Memory B cell (primary cell): ENCODE measurements at regions not wholly inside any gene's neighbourhood (a gene's known extent, or its start where the extent isn't known, plus 50 kb on each side); places are given as distances from the start of the nearest gene placed in this dataset.

Experiments
- ATAC-seq: fragments of 150-1000 bp; cut with Tn5 transposase; 2 replicates; pipeline ENCODE4 v1.10.0; 2021; ENCODE audit warnings: low read depth, mild to moderate bottlenecking, moderate library complexity
- DNase-seq, 2 donors: peaks; one replicate each; pipeline ENCODE4 v3.0.0; 2022; ENCODE audit warnings: low spot score in 2 of 2
- H3K27ac Mint-ChIP-seq: one replicate; pipeline ENCODE4 v1.8.0; 2022; ENCODE audit warnings: mild to moderate bottlenecking, moderate library complexity, mixed read lengths
- H3K27me3 Mint-ChIP-seq: one replicate; pipeline ENCODE4 v1.8.0; 2022; ENCODE audit warnings: mixed read lengths
- H3K36me3 Mint-ChIP-seq: one replicate; pipeline ENCODE4 v1.8.0; 2022; ENCODE audit warnings: mild to moderate bottlenecking, mixed read lengths
- H3K4me1 Mint-ChIP-seq: one replicate; pipeline ENCODE4 v1.8.0; 2022; ENCODE audit warnings: mixed read lengths
- H3K4me3 Mint-ChIP-seq: one replicate; pipeline ENCODE4 v1.8.0; 2022; ENCODE audit warnings: mild to moderate bottlenecking, moderate library complexity, mixed read lengths
- H3K9me3 Mint-ChIP-seq: one replicate; pipeline ENCODE4 v1.8.0; 2022; ENCODE audit warnings: mixed read lengths

DNA sequence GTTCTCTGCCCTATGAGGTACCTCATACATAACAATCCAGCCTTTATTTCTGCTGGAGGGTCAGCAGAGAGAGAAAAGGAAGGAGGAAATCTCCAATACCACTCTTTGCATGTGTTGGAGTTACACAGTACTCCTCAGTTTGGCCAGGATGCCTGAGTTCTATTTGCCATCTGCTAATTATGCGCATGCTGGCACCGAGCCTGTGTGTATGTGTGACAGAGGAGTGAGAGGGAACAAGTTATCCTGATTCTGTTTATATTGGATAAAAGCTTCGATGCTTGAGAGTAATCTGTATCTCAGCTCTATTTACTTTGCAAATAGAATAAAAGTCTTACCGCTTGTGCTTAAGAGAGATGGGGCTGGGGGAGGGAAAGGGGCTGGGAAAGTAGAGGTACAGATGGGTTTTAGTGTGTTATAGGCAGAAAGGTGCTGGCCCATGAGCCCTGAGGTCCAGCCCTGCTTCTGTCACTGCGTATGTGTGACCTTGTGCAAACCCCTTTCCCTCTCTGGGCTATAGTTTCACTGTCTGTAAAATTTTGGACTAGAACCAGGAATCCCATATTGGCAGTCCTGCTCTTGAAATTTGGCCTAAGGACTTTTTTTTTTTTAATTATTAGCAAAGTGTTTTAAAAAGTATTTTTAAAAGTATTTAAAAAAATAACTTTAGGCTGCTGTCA lies 54.5 kb upstream of the PLXNA2 start:
- H3K9me3 Mint-ChIP-seq: no peaks in the 10 kb centered on the region
- no peak for DNase-seq
- no peak overlapping the region for H3K4me3 Mint-ChIP-seq
- H3K27ac Mint-ChIP-seq: no peak overlapping the region
- H3K27me3 Mint-ChIP-seq: peaks cover 2% of the 10 kb centered on the region
- ATAC-seq: no peak
- no peaks in the 10 kb centered on the region for H3K4me1 Mint-ChIP-seq
- no peaks in the 10 kb centered on the region for H3K36me3 Mint-ChIP-seq

DNA sequence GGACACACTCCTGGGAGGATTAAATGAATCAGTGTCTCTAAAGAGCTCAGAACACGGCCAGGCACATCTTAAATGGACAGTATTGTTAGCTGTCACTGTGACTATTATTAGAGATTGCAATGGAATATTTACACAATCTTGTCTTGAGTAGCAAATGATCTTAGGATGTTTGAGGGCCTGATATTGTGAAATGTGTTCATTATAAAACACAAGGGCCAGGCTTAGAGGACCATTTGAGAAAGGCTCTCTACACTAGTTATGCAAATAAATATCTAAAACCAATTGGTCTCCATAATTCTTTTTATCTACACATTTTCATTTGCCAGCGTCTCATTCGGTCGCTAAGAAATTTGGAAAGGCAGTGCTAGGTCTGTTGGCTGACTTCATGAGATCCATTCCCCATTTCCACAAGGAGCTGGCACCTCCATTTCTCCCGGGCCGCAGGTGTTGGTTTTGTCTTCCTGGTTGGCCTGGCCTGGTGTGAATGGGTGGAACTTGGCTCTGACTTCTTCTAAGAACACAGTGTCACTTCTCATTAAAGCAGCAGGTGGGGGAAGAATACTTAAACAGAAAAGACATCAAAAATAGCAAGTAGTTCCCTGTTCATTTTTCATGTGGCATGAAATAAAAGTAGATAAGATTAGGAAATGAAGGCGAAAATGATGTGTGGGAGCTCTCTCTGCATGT lies 56.0 kb upstream of the PLXNA2 start:
- Mint-ChIP-seq H3K4me1 (no peaks in the 10 kb centered on the region), H3K27ac (no peak overlapping the region), H3K9me3 (no peaks in the 10 kb centered on the region), H3K36me3 (no peaks in the 10 kb centered on the region), H3K27me3 (peaks cover 4% of the 10 kb centered on the region), H3K4me3 (no peak overlapping the region)
- ATAC-seq: no peak
- no peak for DNase-seq

DNA sequence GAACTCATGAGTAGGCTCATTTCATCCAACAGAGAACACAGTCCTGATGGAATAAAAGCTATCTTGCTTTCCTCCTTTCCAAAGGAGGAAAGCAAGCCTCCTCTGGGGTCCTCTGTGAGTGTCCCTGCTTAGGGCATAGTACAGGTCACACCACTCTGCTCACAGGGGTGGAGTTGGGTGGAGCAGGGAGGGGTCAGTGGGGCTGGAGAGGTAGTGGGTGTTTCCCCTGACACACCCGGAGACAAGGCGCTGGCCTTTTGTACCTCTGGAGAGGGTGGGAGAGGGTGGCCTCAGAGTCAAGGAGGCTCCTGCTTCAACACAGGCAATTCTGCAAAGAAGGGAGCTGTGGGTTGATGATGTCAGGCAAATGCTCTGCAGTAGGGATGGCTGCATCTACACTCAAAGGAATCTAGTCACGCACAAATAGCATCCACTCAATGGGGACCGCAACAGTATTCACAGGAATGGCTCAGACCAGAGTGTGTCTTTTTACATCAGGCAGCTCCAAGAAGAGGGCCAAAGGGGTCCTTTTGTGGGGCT lies 58.6 kb upstream of the PLXNA2 start:
- Mint-ChIP-seq H3K9me3 (no peaks in the 10 kb centered on the region), H3K36me3 (no peaks in the 10 kb centered on the region), H3K27me3 (peaks cover 6% of the 10 kb centered on the region), H3K4me1 (no peaks in the 10 kb centered on the region), H3K27ac (no peak overlapping the region), H3K4me3 (no peak overlapping the region)
- ATAC-seq (no peak), DNase-seq (no peak)

DNA sequence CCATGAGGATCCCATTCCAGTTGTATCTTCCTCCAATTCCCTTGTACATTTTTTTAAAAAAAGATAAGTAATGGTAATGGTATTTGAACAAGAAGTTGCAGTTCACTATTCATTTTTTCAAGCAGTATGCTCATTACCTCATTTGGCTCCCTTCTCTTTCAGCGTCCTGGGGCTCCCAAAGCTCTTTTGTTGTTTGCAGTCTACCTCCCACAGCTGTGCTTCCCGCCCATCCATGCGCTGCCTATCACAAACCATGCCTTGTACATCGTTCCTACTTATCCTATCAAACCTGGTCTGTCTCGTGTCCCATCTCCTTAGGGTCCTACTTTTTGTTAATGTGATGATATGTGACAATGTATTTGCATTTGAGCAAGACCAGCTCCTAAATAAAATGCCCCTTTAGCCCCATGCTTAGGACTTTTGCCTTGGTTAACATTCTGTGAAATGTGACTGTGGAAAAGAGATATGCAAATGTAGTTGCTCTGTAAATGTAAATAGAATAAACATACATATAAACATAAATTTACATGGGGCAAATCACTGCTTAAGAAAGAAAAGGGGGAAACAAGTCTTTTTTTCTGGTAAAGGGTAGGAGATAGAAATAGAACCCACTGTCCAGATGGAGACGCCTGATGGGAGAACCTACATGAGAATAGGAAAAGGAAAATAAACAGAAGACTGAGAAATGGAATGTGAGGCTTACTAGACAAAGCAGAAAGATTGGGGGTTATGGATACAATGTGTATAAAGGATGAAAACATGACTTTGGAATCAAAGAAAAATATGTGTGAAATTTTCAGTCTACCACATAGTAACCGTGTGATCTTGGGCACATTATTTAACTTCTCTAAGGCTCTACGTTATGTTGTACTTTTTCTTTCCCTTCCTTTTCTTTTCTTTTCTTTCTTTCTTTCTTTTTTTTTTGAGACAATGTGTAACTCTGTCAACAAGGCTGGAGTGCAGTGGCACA lies 59.8 kb upstream of the PLXNA2 start:
- Mint-ChIP-seq H3K9me3 (no peaks in the 10 kb centered on the region), H3K4me1 (no peaks in the 10 kb centered on the region), H3K27me3 (peaks cover 6% of the 10 kb centered on the region), H3K36me3 (no peaks in the 10 kb centered on the region), H3K4me3 (no peak overlapping the region), H3K27ac (no peak overlapping the region)
- ATAC-seq: no peak
- no peak for DNase-seq

DNA sequence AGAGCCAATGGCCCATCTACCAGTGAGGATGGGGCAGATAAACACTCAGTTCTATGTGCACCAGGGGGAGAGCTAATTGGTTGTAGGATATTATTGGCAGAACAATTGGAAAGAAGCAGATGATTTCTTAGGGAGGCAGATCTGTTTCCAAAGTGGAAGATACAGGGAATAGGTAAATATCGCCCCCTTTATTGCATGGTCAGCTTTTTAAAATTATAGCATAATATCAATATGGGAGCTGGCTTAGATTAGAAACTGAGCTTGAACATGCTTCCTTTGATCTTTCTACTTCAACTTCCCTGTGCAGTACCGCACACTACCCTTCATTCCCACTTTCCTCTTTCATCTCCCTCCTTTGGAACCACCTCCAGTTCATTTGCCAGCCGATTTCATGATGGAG lies 64.0 kb upstream of the PLXNA2 start:
- ATAC-seq: no peak
- Mint-ChIP-seq H3K4me3 (no peak overlapping the region), H3K27ac (no peak overlapping the region), H3K27me3 (peaks cover 7% of the 10 kb centered on the region), H3K36me3 (no peaks in the 10 kb centered on the region), H3K4me1 (no peaks in the 10 kb centered on the region), H3K9me3 (no peaks in the 10 kb centered on the region)
- DNase-seq: no peak

DNA sequence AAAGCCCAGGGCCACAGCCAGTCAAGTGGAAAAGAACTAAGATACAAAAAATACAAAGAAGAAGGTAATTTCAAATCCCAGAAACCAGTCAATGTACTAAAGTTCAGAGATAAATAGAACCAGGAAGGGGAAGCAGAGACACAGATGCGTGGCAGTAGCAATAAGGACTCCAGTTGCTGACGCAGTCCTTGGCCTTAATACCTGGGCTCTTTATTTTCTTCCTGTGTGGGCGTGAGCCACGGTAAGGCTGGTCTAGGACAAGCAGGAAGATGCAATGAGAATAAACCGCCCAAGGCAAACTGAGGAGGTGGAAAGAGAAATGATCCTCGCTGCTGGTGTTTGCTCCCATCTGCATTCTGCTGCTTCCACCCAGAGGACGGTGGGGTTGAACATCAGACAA lies 65.6 kb upstream of the PLXNA2 start:
- Mint-ChIP-seq H3K4me3 (no peak overlapping the region), H3K27ac (no peak overlapping the region), H3K27me3 (peaks cover 7% of the 10 kb centered on the region), H3K4me1 (no peaks in the 10 kb centered on the region), H3K9me3 (no peaks in the 10 kb centered on the region), H3K36me3 (no peaks in the 10 kb centered on the region)
- DNase-seq (no peak), ATAC-seq (no peak)

DNA sequence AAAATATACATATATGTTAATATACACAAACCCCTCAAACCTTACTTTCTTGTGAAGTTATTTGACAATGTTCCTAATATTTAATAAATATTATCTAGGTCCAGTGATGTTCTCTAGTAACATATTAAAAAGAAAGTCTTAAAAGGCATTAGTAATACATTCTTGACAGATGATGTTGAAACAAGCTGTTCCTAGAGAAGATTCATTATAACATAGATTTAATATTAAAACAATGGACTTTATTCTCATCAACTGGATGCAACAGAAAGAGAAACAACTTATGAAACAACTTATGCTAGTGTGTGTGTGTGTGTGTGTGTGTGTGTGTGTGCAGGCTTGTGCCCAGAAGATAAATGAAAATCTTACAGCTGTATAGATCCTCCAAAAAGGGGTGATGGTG lies 68.5 kb upstream of the PLXNA2 start:
- ATAC-seq (no peak), DNase-seq (no peak)
- H3K27ac Mint-ChIP-seq: no peak overlapping the region
- H3K9me3 Mint-ChIP-seq: no peaks in the 10 kb centered on the region
- H3K4me1 Mint-ChIP-seq: no peaks in the 10 kb centered on the region
- H3K4me3 Mint-ChIP-seq: no peak overlapping the region
- H3K27me3 Mint-ChIP-seq: peaks cover 3% of the 10 kb centered on the region
- H3K36me3 Mint-ChIP-seq: no peaks in the 10 kb centered on the region

DNA sequence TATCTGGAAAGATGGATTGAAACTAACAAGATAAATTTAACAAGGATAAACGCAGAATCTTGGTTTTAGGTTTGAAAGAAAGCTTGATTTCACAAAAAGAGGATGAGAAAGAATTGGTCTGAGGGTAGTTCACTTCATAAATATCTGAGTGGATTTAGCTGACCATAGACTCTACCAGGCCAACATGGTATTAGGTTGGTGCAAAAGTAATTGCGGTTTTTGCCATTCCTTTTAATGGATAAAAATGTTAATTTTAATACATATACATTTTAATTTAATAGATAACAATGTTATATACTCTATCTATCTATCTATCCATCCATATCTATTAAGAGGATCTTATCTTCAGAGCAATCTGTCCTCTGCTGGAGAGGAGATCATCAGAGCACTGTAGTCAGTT lies 70.2 kb upstream of the PLXNA2 start:
- DNase-seq: no peak
- no peak overlapping the region for H3K27ac Mint-ChIP-seq
- no peaks in the 10 kb centered on the region for H3K4me1 Mint-ChIP-seq
- no peaks in the 10 kb centered on the region for H3K9me3 Mint-ChIP-seq
- ATAC-seq: no peak
- H3K36me3 Mint-ChIP-seq: no peaks in the 10 kb centered on the region
- no peak overlapping the region for H3K4me3 Mint-ChIP-seq
- peaks cover 6% of the 10 kb centered on the region for H3K27me3 Mint-ChIP-seq

DNA sequence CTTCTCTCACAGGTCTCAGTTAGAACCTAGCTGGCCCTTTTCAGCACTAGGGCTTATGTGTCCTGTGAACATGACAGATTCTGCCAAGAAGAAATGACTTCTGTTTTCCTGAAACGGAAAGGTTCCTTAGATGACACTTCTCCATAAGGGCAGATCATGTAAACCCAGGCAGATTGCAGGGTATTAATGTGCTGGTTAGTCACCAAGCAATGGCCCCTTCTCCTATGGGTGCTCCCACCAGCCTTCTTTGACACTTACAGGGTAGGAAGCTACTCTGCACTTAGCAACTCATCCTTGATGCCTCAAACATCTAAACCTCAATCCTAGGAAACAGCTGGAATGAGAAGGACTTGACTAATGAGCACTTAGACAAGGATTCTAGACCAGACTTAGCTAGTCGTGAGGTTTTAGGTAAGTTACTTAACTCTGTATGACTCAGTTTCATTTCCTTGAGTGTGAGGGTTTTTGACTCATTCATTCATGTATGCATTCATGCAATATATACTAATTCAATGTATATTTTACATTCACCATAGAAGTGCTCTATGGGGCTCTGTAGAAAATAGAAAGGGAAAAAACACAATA lies 74.1 kb upstream of the PLXNA2 start:
- DNase-seq (no peak), ATAC-seq (no peak)
- no peaks in the 10 kb centered on the region for H3K36me3 Mint-ChIP-seq
- no peak overlapping the region for H3K4me3 Mint-ChIP-seq
- no peaks in the 10 kb centered on the region for H3K9me3 Mint-ChIP-seq
- H3K27ac Mint-ChIP-seq: no peak overlapping the region
- H3K27me3 Mint-ChIP-seq: peaks cover 5% of the 10 kb centered on the region
- no peaks in the 10 kb centered on the region for H3K4me1 Mint-ChIP-seq

DNA sequence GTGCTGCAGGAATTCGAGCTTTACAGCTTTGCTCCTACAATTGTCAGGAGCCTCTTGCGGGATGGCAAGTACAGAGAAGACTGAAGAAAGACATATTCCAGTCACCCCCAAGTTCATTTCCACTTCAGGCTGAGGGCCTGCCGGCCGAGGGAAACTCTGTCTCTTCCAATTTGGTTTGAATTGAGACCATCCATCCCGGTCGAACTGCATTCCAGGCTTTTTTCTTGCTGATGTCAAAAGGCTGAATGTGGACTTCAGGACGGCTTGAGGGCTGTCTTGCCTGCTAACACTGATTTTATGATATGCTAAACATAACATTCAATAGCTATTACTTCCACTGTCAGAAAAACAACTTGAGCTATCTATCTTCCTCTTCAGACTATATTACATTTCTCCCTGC lies 79.8 kb upstream of the PLXNA2 start:
- ATAC-seq (no peak), DNase-seq (no peak)
- peaks cover 18% of the 10 kb centered on the region for H3K27me3 Mint-ChIP-seq
- no peak overlapping the region for H3K27ac Mint-ChIP-seq
- H3K4me1 Mint-ChIP-seq: no peaks in the 10 kb centered on the region
- H3K9me3 Mint-ChIP-seq: no peaks in the 10 kb centered on the region
- H3K36me3 Mint-ChIP-seq: no peaks in the 10 kb centered on the region
- no peak overlapping the region for H3K4me3 Mint-ChIP-seq

DNA sequence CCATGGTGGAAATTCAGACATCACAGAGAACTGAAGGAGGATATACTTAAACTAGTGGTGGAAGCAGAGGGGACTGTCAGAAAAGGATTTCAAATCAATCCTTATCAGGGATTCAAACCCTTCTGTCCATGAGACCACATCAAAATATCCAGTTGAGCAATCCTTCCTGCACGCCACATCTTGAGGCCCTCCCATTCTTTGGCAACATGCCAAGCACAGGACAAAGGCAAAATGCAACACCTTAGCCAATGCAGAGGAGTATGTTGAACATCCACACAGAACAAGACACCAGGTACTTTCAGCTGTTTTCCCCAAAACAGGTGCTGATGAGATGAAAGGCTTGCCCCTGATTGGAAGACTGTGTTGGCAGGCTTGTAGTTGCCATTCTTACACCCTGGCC lies 81.8 kb upstream of the PLXNA2 start:
- Mint-ChIP-seq H3K36me3 (no peaks in the 10 kb centered on the region), H3K4me1 (no peaks in the 10 kb centered on the region), H3K27ac (no peak overlapping the region), H3K9me3 (no peaks in the 10 kb centered on the region), H3K27me3 (peaks cover 16% of the 10 kb centered on the region), H3K4me3 (no peak overlapping the region)
- DNase-seq: no peak
- ATAC-seq: no peak

DNA sequence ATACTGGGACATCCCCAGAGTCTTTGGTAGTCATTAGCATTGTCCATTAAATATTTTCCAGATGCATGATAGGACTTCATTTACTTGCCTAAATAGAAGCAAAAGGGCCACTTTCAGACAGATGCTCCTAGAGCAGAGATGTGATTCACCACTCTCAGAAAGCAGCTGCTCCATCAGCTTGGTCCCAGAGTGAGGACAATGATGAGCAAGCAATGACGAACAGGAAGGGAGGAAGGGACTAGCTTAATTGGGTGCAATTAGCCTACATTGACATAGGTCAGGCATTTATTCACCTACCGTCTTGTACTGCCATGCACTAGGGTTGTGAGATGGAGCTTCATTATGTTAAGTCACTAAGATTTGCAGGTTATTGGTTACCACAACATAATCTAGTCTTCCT lies 85.1 kb upstream of the PLXNA2 start:
- Mint-ChIP-seq H3K27me3 (peaks cover 14% of the 10 kb centered on the region), H3K9me3 (no peaks in the 10 kb centered on the region), H3K4me3 (no peak overlapping the region), H3K4me1 (no peaks in the 10 kb centered on the region), H3K27ac (no peak overlapping the region), H3K36me3 (no peaks in the 10 kb centered on the region)
- ATAC-seq (no peak), DNase-seq (no peak)

DNA sequence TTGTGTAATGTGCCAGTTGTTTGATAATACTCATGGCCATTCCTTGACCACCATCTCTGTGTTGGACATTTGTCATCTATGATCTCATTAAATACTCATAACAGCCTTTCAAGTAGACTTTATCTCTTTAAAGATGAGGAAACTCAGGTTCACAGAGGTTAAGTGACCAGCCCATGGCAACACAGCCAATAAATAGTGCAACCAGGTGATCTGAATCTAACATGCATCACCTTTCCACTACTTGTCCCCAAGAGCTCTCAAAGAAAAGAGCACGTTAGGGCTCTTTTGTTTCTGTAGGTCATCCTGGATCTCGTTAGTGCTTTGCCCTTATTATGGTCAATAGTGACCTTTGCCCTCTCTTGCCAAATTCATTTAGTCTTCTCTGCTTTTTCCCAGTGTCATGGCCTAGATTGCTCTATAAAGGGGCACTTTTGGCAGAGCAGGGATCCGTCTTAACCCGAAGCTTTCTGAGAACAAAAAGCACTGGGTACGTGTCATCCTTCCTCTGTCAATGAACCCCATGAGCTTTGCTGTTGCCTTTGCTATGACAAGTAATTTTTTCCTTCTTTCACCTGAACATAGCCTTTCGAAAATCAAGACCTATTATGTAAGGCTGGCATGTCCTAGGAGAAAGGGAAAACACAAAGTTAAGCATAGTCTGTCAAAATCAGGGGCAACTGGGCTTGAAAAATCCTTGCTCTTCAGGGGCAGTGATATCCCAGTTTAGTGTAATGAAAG lies 88.0 kb upstream of the PLXNA2 start:
- Mint-ChIP-seq H3K27me3 (peaks cover 7% of the 10 kb centered on the region), H3K4me3 (no peak overlapping the region), H3K36me3 (no peaks in the 10 kb centered on the region), H3K27ac (no peak overlapping the region), H3K4me1 (no peaks in the 10 kb centered on the region), H3K9me3 (no peaks in the 10 kb centered on the region)
- no peak for DNase-seq
- ATAC-seq: no peak
